ENCODE measurements at regions not wholly inside any gene's neighbourhood (a gene's known extent, or its start where the extent isn't known, plus 50 kb on each side); places are given as distances from the start of the nearest gene placed in this dataset.

- TF ChIP-seq POLR2A (IDR thresholded peaks at IDR 0.05; ENCODE audit: low read length), result no peak
- TF ChIP-seq GATA1 (IDR thresholded peaks at IDR 0.05; ENCODE audit: low read depth, low read length), result no peak
These were observed 262.6 kb upstream of the ZNF385D start for GRCh38 chr3:22013641-22014040.

Data from erythroblast (primary cell).